Activated gamma-delta T cell treated with Interleukin-2 at 50 U/mL for 16 hours (primary cell): ENCODE measurements at regions not wholly inside any gene's neighbourhood (a gene's known extent, or its start where the extent isn't known, plus 50 kb on each side); places are given as distances from the start of the nearest gene placed in this dataset.

Experiments
- DNase-seq: peaks from one replicate; pipeline ENCODE4 v3.0.0-alpha.2; 2020

- no peak for DNase-seq
These were observed 51.4 kb upstream of the APCDD1 start for GRCh38 chr18:10402871-10403559.

- DNase-seq = no peak
These were observed 50.7 kb upstream of the APCDD1 start for GRCh38 chr18:10403708-10404107.

- no peak for DNase-seq
These were observed 50.3 kb upstream of the APCDD1 start for GRCh38 chr18:10404168-10404567.
